K562 (cell line): ENCODE measurements at regions not wholly inside any gene's neighbourhood (a gene's known extent, or its start where the extent isn't known, plus 50 kb on each side); places are given as distances from the start of the nearest gene placed in this dataset.

ENCODE experiments used
- ATAC-seq: fragments of 200-7000 bp; cut with Tn5 transposase; 3 replicates; pipeline ENCODE4 v1.9.1; 2020; ENCODE audit warnings: moderate library complexity
- BruUV-seq: library from RNA; stranded (reverse); fragments of 400-500 nt; replicated peaks from 2 replicates; lab custom pipeline; 2021; lab: Mats Ljungman, UMichigan
- CTCF ChIA-PET: fragments of 300-600 bp; formaldehyde crosslinking; extraction: SDS; loops from one replicate; lab custom pipeline; 2021; ENCODE audit warnings: low intra/inter-chr PET ratio; lab: Yijun Ruan, JAX
- POLR2A ChIA-PET: fragments of 300-600, 350-650 bp; sonication (Branson Sonifier 250); formaldehyde crosslinking; extraction: SDS; loops from one replicate; lab custom pipeline; 2021; ENCODE audit warnings: antibody characterized with exemption, inconsistent platforms; lab: Yijun Ruan, JAX
- DNase-seq, 4 experiments: peaks; one replicate each; pipeline versions ENCODE4 v3.0.0 to v3.0.0-alpha.2; 2011 to 2018; ENCODE audit warnings: low spot score in 3 of 4, mixed read lengths in 3 of 4; ENCODE audit errors: extremely low read depth in 1 of 4
- FAIRE-seq: peaks from 2 replicates; lab custom pipeline; 2011; peaks lifted over from hg19 to GRCh38; lab: Jason Lieb, UNC
- H2AFZ ChIP-seq: 2 replicates; pipeline ENCODE4 v1.6.0; 2011; ENCODE audit warnings: low read depth, low read length, control low read depth, inconsistent platforms
- H3K27ac ChIP-seq: fragments of 200-600 bp; 3 replicates; pipeline ENCODE4 v1.8.0; 2011; ENCODE audit warnings: low read depth, mild to moderate bottlenecking, control low read depth, inconsistent platforms, low read length, moderate library complexity, mixed read lengths; ENCODE audit errors: extremely low read depth
- H3K27me3 ChIP-seq, 2 experiments: fragments of 300-600 bp in 1 of 2; 2 replicates in 1 of 2; 3 replicates in 1 of 2; pipeline versions ENCODE4 v1.6.0 to v1.8.0; 2011; ENCODE audit warnings: inconsistent platforms in 2 of 2, low read length in 2 of 2, mild to moderate bottlenecking in 1 of 2, mixed read lengths in 1 of 2, moderate library complexity in 1 of 2; ENCODE audit not compliant: control insufficient read depth in 2 of 2, insufficient read depth in 2 of 2
- H3K36me3 ChIP-seq: fragments of 300-600 bp; 3 replicates; pipeline ENCODE4 v1.8.0; 2011; ENCODE audit warnings: mild to moderate bottlenecking, low read length, inconsistent platforms; ENCODE audit not compliant: control insufficient read depth, insufficient read depth
- H3K4me1 ChIP-seq, 2 experiments: fragments of 200-600 bp in 1 of 2; replicated peaks in 1 of 2; 2 replicates in 1 of 2; 3 replicates in 1 of 2; pipeline versions ENCODE4 v1.5.1 to v1.8.0; 2011; ENCODE audit warnings: inconsistent platforms in 2 of 2, low read length in 2 of 2, mild to moderate bottlenecking in 1 of 2, mixed read lengths in 1 of 2, moderate library complexity in 1 of 2; ENCODE audit not compliant: control insufficient read depth in 2 of 2, insufficient read depth in 2 of 2
- H3K4me2 ChIP-seq: 2 replicates; pipeline ENCODE4 v1.6.1; 2011; ENCODE audit warnings: low read length, control low read depth, inconsistent platforms, mixed read lengths; ENCODE audit not compliant: insufficient read depth
- H3K4me3 ChIP-seq: fragments of 200-600 bp; sonication (generic), shearing (Covaris generic); 2 replicates; pipeline ENCODE4 v1.5.1; 2016; ENCODE audit warnings: control low read depth, inconsistent platforms
- H3K79me2 ChIP-seq: fragments of 200-600 bp; 3 replicates; pipeline ENCODE4 v1.8.0; 2011; ENCODE audit warnings: low read length, inconsistent platforms; ENCODE audit not compliant: control insufficient read depth, insufficient read depth
- H3K9ac ChIP-seq, 2 experiments: 2 replicates each; pipeline versions ENCODE4 v1.6.0 to v1.6.1; 2011; ENCODE audit warnings: low read depth in 2 of 2, low read length in 2 of 2, control low read depth in 1 of 2, inconsistent platforms in 1 of 2, mild to moderate bottlenecking in 1 of 2, mixed read lengths in 1 of 2; ENCODE audit not compliant: insufficient read depth in 1 of 2
- H3K9me1 ChIP-seq: one replicate; pipeline ENCODE4 v1.6.0; 2011; ENCODE audit warnings: inconsistent platforms, mild to moderate bottlenecking, low read length, moderate library complexity; ENCODE audit not compliant: control insufficient read depth, insufficient read depth
- H3K9me3 ChIP-seq: replicated peaks from 2 replicates; pipeline ENCODE4 v1.5.1; 2011; ENCODE audit warnings: low read depth, low read length, inconsistent platforms; ENCODE audit not compliant: control insufficient read depth, insufficient read depth
- H4K20me1 ChIP-seq: replicated peaks from 2 replicates; pipeline ENCODE4 v1.6.1; 2011; ENCODE audit warnings: low read length, inconsistent platforms, mixed read lengths; ENCODE audit not compliant: control insufficient read depth, insufficient read depth
- ID3 ChIP-seq, 2 experiments: fragments of 250-450 bp in 1 of 2; fragments of 450-650 bp in 1 of 2; sonication (Bioruptor Pico) in 1 of 2; IDR thresholded peaks; 2 replicates each; pipeline versions ENCODE4 v1.6.1 to v1.8.0; 2016 to 2021; ENCODE audit warnings: mild to moderate bottlenecking in 2 of 2, moderate library complexity in 2 of 2, missing compliant biosample characterization in 1 of 2, missing genetic modification characterization in 1 of 2
- NCOA4 ChIP-seq: fragments of 450-650 bp; IDR thresholded peaks from 2 replicates; pipeline ENCODE4 v1.6.1; 2018; ENCODE audit warnings: mild to moderate bottlenecking; ENCODE audit not compliant: partially characterized antibody
- POLR2A ChIP-seq: fragments of 450-650 bp; conservative IDR thresholded peaks from 2 replicates; pipeline ENCODE4 v1.6.1; 2016
- RBM34 ChIP-seq: fragments of 200-400 bp; formaldehyde crosslinking; IDR thresholded peaks from 2 replicates; pipeline ENCODE4 v1.6.1; 2018; ENCODE audit warnings: low read length, borderline replicate concordance; ENCODE audit not compliant: insufficient read depth
- WHSC1 ChIP-seq: IDR thresholded peaks from one replicate; pipeline ENCODE4 v1.6.1; 2012; ENCODE audit warnings: low read length, control low read depth, inconsistent platforms
- ZFP36 ChIP-seq: fragments of 150-350 bp; IDR thresholded peaks from 2 replicates; pipeline ENCODE4 v1.6.1; 2018; ENCODE audit warnings: low read length, low read depth; ENCODE audit not compliant: partially characterized antibody
- ZNF707 ChIP-seq: fragments of 250-450 bp; sonication (Bioruptor Pico); conservative IDR thresholded peaks from 2 replicates; pipeline ENCODE4 v1.8.0; 2022; ENCODE audit warnings: inconsistent platforms, mild to moderate bottlenecking, moderate library complexity
- WGBS: fragments of 100-300 bp; shearing (Covaris generic); methylation state at CpG from one replicate; pipeline ENCODE4 v1.1.6; 2016; ENCODE audit warnings: low coverage, mixed read lengths; ENCODE audit not compliant: insufficient coverage; ENCODE audit errors: missing lambda C conversion rate; 5-methylcytosine and 5-hydroxymethylcytosine counted together
- in situ Hi-C: fragments of 300-500 bp; cut with MboI; formaldehyde crosslinking; loops from 4 replicates; pipeline ENCODE4 v1.15.0; 2018; ENCODE audit warnings: inconsistent platforms, mixed read lengths
- intact Hi-C: fragments of 100-400 bp; cut with micrococcal nuclease; formaldehyde crosslinking; loops from 2 replicates; pipeline ENCODE4 v1.14.2; 2022
- TF ChIP-seq, protein P1 (sequence below): IDR thresholded peaks from 3 replicates; pipeline ENCODE4 v1.6.1; 2011; ENCODE audit warnings: borderline replicate concordance, mild to moderate bottlenecking, moderate library complexity; ENCODE audit not compliant: insufficient read length; ENCODE audit errors: extremely low read depth
- TF ChIP-seq, protein P2 (sequence below): fragments of 250-450 bp; sonication (Bioruptor Pico); IDR thresholded peaks from 2 replicates; pipeline ENCODE4 v1.8.0; 2021; ENCODE audit warnings: moderate library complexity, mild to moderate bottlenecking, inconsistent platforms

GRCh38 chr13:73341748-73342147 lies 282.9 kb downstream of the KLF5 start (continued):
- TF ChIP-seq RBM34: no peak

GRCh38 chr13:73340069-73340468 lies 281.3 kb downstream of the KLF5 start:
- Histone ChIP-seq H3K36me3 (no peaks in the 10 kb centered on the region), H3K27me3 (no peaks in the 10 kb centered on the region), H3K9me3 (no peaks in the 10 kb centered on the region), H3K4me1 (no peaks in the 10 kb centered on the region), H3K4me2 (no peak overlapping the region), H3K79me2 (no peaks in the 10 kb centered on the region), H4K20me1 (no peaks in the 10 kb centered on the region), H2AFZ (no peak overlapping the region), H3K4me3 (no peak overlapping the region), H3K27ac (no peak overlapping the region), H3K9me1 (no peaks in the 10 kb centered on the region), H3K9ac (no peak overlapping the region)
- intact Hi-C loops (no loop called here), in situ Hi-C loops (no loop called here)
- ATAC-seq: no peak
- ChIA-PET CTCF (no interaction called here), POLR2A (no interaction called here)
- BruUV-seq: no TSS peak
- DNase-seq: no peak
- no peak for TF ChIP-seq NCOA4
- WGBS: 0% methylated on average over 3 of the region's 3 CpGs
- no peak for FAIRE-seq

- no peak overlapping the region for H3K9ac ChIP-seq
- POLR2A ChIA-PET: no interaction called here
- CTCF ChIA-PET: no interaction called here
These were observed 280.3 kb downstream of the KLF5 start for GRCh38 chr13:73339086-73339485.

More at GRCh38 chr13:73339086-73339485, 280.3 kb downstream of the KLF5 start:
- no peaks in the 10 kb centered on the region for H3K9me1 ChIP-seq
- H3K9me3 ChIP-seq: no peaks in the 10 kb centered on the region
- intact Hi-C loops (no loop called here), in situ Hi-C loops (no loop called here)
- H3K4me2 ChIP-seq: no peak overlapping the region
- H3K27ac ChIP-seq: no peak overlapping the region
- no peak overlapping the region for H3K4me3 ChIP-seq
- H4K20me1 ChIP-seq: no peaks in the 10 kb centered on the region
- H3K36me3 ChIP-seq: no peaks in the 10 kb centered on the region
- no peaks in the 10 kb centered on the region for H3K27me3 ChIP-seq
- no peak for DNase-seq
- ATAC-seq: no peak
- no TSS peak for BruUV-seq
- 0% methylated on average over 2 of the region's 2 CpGs for WGBS
- no peaks in the 10 kb centered on the region for H3K79me2 ChIP-seq
- H3K4me1 ChIP-seq: no peaks in the 10 kb centered on the region
- TF ChIP-seq ZFP36 (no peak), ID3 (CRISPR knock-in tag; IDR thresholded peaks at IDR 0.05) (no peak), ID3 (tag; IDR thresholded peaks at IDR 0.05) (no peak), ZNF707 (CRISPR knock-in tag) (no peak), WHSC1 (no peak), POLR2A (no peak)
- TF ChIP-seq, protein P1, sequence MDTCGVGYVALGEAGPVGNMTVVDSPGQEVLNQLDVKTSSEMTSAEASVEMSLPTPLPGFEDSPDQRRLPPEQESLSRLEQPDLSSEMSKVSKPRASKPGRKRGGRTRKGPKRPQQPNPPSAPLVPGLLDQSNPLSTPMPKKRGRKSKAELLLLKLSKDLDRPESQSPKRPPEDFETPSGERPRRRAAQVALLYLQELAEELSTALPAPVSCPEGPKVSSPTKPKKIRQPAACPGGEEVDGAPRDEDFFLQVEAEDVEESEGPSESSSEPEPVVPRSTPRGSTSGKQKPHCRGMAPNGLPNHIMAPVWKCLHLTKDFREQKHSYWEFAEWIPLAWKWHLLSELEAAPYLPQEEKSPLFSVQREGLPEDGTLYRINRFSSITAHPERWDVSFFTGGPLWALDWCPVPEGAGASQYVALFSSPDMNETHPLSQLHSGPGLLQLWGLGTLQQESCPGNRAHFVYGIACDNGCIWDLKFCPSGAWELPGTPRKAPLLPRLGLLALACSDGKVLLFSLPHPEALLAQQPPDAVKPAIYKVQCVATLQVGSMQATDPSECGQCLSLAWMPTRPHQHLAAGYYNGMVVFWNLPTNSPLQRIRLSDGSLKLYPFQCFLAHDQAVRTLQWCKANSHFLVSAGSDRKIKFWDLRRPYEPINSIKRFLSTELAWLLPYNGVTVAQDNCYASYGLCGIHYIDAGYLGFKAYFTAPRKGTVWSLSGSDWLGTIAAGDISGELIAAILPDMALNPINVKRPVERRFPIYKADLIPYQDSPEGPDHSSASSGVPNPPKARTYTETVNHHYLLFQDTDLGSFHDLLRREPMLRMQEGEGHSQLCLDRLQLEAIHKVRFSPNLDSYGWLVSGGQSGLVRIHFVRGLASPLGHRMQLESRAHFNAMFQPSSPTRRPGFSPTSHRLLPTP: no peak
- TF ChIP-seq, protein P2, sequence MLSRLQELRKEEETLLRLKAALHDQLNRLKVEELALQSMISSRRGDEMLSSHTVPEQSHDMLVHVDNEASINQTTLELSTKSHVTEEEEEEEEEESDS (CRISPR knock-in tag): no peak
- no peak overlapping the region for H2AFZ ChIP-seq
- FAIRE-seq: no peak
